GM18867 (cell line): ENCODE measurements at regions not wholly inside any gene's neighbourhood (a gene's known extent, or its start where the extent isn't known, plus 50 kb on each side); places are given as distances from the start of the nearest gene placed in this dataset.
"Not testable (repeated sequence)": the region's sequence is repeated elsewhere in the genome, so short reads cannot be mapped to it uniquely, and the experiment has no call there.

ENCODE experiments used
- ATAC-seq: cut with Tn5 transposase; IDR thresholded peaks from one replicate; pipeline ENCODE4 v1.9.1; 2021; ENCODE audit warnings: mild to moderate bottlenecking, moderate library complexity; ENCODE audit not compliant: unreplicated experiment

- peak; percentile 68 for ATAC-seq
These were observed 1172.4 kb downstream of the TMEM121 start for GRCh38 chr14:106698620-106699267.

GRCh38 chr14:106703651-106704050, 1177.3 kb downstream of the TMEM121 start:
- not testable (repeated sequence) for ATAC-seq

DNA sequence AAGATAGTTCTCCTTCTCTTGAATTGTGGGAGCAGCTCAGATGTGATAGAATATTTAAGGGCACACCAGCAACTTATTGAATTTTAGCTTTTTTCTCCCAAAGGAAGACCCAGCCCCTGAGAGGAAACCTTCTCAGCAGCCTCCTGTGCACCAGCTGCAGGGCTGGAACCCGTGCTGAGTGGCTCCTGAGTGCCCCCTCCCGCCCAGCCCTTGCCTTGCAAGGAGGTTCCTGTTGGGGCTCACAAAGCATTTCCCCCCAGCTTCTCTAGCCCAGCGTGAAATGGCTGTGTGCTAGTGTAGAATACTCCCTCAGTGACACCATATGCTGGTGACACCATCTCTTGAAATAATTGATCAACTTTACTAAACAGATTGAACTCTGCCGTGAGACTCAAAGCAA, 1180.1 kb downstream of the TMEM121 start:
- not testable (repeated sequence) for ATAC-seq

GRCh38 chr14:106710187-106710586, 1183.8 kb downstream of the TMEM121 start:
- ATAC-seq, result not testable (repeated sequence)

DNA sequence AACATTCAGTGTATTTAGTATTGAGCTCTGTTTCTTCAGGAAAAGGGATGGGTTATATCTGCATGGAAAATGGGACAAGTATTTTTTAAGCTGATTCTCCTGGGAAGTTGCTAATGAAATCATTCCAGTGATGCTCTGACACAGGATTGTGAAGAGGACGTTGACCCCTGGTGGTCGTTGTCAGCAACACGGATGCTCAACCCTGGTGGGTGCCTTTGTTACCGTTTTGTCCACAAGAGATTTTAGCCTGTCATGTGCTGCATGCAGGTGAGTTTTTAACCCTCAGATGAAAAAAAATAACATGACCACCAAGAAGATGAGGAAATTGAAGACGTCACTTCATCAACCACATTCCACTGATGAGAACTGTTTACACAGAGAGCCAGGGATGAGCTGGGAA, 1186.1 kb downstream of the TMEM121 start:
- not testable (repeated sequence) for ATAC-seq

- ATAC-seq, result peak; percentile 78
These were observed 1188.4 kb downstream of the TMEM121 start for GRCh38 chr14:106714446-106715428.

DNA sequence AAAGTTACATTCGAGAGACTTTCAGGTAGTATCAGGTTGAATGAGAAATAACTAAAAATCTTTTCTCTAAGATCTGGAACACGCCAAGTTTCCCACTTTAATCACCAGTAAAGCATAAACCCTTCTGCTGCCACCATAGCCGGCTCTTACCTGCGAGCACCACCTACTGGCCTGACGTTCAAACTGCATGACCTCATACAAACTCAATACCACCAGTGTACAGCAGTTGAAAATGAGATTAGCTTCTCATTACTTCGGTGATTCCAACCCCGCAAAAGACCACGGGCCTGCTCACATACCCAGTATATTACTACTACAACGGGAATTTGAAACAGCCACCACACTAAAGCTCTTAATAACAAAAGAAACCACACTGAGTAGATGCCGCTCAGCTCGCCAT, 1191.2 kb downstream of the TMEM121 start:
- not testable (repeated sequence) for ATAC-seq

GRCh38 chr14:106719880-106720279, 1193.5 kb downstream of the TMEM121 start:
- not testable (repeated sequence) for ATAC-seq

- not testable (repeated sequence) for ATAC-seq
These were observed 1195.5 kb downstream of the TMEM121 start for GRCh38 chr14:106721926-106722325.

- not testable (repeated sequence) for ATAC-seq
These were observed 1196.7 kb downstream of the TMEM121 start for GRCh38 chr14:106722813-106723687.

- not testable (repeated sequence) for ATAC-seq
These were observed 1201.6 kb downstream of the TMEM121 start for GRCh38 chr14:106727962-106728361.

GRCh38 chr14:106728611-106729010, 1202.2 kb downstream of the TMEM121 start:
- no peak for ATAC-seq

DNA sequence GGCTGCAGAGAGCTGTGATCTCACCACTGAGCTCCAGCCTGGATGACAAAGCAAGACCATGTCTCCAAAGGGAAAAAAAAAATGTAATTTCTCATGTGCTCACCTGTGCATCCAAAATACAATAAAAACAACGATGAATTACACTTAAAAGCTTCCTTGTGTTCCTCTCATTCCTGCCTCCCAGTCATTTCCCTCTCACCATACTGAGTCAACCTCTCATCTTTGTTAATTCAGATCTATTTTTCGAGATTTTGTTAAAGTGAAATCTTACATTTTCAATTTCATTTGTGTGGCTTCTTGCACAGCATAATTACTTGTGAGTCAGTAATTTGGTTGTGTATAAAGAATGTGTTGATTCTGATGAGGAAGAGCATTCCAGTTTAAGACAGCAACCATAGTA, 1203.2 kb downstream of the TMEM121 start:
- no peak for ATAC-seq

DNA sequence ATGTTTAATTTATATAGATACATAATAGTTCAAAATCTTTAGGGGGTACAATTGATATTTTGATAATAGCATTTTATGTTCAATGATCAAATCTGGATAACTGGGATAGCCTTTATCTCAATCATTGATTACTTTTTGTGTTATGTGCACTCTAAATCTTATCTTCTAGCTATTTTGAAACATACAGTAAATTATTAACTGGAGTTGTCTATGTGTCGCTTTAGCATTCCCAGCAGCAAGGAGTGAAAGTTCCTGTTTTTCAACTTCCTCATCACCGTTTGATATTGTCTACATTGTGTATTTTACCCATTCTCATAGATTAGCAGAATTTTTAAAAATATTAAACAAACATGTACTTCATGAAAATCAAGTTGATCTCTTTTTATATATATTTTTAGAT, 1207.4 kb downstream of the TMEM121 start:
- ATAC-seq, result no peak

DNA sequence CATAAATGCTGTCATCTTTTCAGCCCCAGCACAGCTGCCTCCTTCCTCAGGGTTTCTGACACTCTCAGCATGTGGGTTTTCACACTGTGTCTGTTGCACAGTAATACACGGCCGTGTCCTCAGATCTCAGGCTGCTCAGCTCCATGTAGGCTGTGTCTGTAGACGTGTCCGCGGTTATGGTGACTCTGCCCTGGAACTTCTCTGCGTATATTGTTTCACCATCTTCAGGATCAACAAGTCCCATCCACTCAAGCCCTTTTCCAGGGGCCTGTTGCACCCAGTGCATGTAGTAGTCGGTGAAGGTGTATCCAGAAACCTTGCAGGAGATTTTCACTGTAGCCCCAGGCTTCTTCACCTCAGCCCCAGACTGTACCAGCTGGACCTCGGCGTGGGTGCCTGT, 1210.6 kb downstream of the TMEM121 start:
- no peak for ATAC-seq

- ATAC-seq, result no peak
These were observed 1211.7 kb downstream of the TMEM121 start for GRCh38 chr14:106738075-106738474.

DNA sequence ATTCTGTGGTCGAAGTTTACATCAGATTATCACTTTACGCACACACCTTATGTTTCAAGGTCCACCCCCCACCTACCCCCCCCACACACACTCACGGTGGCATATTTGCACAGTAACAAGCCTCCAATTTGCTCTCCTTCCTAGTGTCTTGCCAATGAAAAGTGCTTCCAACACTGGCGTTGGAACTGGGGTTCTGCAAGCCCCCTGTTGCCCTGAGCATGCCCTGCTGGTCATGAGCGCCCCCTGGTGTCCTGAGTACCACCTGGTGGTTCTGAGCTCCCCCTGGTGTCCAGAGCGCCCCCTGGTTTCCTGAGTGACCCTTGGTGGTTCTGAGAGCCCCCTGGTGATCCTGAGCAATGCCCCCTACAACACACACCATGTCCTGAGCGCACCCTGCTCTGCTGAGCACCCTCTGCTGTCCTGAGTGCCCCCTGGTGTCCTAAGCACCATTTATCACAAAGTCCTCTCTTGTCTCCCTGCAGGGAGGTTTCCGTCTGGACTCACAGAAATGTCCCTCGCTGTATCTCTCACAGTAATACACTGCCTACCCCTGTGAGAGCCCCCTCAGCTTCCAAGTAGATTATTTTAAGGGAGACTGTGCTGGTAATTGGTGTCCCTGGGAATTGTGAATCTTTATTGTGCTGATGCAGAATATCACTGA, 1212.3 kb downstream of the TMEM121 start:
- not testable (repeated sequence) for ATAC-seq

- ATAC-seq, result peak; percentile 73
These were observed 1214.9 kb downstream of the TMEM121 start for GRCh38 chr14:106741086-106741827.

GRCh38 chr14:106745016-106745767, 1218.8 kb downstream of the TMEM121 start:
- ATAC-seq, result peak; percentile 53
